ENCODE measurements at regions not wholly inside any gene's neighbourhood (a gene's known extent, or its start where the extent isn't known, plus 50 kb on each side); places are given as distances from the start of the nearest gene placed in this dataset.

DNA sequence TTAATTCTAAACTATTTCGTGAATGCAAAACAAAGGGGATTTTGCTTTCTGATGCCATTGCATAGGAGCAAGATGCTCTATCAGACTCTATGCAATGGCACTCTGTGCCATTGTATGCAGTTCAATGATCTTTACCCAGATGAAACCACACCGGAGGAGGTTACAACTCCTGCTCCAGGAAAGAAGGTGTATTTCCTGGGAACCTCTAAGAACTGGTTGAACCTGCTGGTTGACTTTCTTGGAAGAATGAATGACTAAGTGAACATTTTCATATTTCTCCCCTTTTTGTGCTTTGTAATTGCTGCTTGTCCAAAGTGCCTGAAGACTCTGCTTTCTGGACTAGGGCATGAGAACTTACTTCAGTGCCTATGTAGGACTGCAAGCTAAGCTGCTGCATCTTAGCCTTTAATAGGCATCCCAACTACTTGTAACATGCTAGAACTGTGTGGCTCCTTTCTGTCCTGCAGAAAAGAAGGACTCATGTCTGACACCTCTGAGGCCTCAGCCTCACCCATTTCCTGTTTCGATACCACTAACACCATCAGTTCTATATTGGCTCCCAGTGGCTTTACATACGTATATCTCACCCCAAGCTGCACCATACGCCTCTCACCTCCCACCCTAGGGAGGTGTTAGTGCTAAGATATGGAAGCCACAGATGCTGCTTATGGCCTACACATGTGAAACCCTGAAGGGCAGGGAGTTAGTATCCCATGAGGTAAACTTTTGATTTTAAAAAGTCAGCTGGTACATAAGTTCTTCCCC, 193.5 kb upstream of the CNOT2 start:
- TF ChIP-seq, protein P1, sequence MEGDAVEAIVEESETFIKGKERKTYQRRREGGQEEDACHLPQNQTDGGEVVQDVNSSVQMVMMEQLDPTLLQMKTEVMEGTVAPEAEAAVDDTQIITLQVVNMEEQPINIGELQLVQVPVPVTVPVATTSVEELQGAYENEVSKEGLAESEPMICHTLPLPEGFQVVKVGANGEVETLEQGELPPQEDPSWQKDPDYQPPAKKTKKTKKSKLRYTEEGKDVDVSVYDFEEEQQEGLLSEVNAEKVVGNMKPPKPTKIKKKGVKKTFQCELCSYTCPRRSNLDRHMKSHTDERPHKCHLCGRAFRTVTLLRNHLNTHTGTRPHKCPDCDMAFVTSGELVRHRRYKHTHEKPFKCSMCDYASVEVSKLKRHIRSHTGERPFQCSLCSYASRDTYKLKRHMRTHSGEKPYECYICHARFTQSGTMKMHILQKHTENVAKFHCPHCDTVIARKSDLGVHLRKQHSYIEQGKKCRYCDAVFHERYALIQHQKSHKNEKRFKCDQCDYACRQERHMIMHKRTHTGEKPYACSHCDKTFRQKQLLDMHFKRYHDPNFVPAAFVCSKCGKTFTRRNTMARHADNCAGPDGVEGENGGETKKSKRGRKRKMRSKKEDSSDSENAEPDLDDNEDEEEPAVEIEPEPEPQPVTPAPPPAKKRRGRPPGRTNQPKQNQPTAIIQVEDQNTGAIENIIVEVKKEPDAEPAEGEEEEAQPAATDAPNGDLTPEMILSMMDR (IDR thresholded peaks at IDR 0.05; ENCODE audit: borderline replicate concordance, extremely low read depth, low read length, poor library complexity, severe bottlenecking) = no peak
- TF ChIP-seq EZH2 (IDR thresholded peaks at IDR 0.05; ENCODE audit: borderline replicate concordance, low read depth, low read length, severe bottlenecking) = no peak

Data from DND-41 (cell line).